ENCODE measurements at regions not wholly inside any gene's neighbourhood (a gene's known extent, or its start where the extent isn't known, plus 50 kb on each side); places are given as distances from the start of the nearest gene placed in this dataset.

- no peak for DNase-seq
Observed at GRCh38 chr1:98278055-98278454, 357.2 kb upstream of the DPYD start.

GRCh38 chr1:98277118-98277517 is 356.3 kb upstream of the DPYD start:
- no peak for DNase-seq

GRCh38 chr1:98276514-98276913 is 355.7 kb upstream of the DPYD start:
- DNase-seq: no peak

- no peak for DNase-seq
Observed at GRCh38 chr1:98268316-98268715, 347.5 kb upstream of the DPYD start.

DNA sequence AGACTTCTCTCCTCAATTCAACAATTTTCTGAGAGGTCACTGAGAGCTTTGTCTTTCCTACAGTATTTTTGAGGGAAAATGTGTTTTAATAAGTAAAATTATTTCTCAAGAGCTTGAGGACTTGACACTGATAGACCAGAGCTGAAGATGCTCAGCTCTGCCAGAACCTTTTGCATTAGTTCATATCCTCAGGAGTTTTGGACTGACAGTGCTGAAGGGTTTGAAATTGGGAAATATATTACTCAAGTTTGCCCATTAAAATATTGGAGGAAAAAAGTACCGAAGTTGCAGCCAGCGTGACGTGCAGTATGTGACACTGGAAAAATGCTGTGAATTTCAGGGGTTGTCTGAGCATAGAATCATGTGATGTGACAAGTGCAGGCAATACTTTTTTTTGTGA is 346.6 kb upstream of the DPYD start:
- DNase-seq: no peak

GRCh38 chr1:98264727-98265126 is 343.9 kb upstream of the DPYD start:
- no peak for DNase-seq

- DNase-seq: no peak
Observed at GRCh38 chr1:98260839-98261238, 340.0 kb upstream of the DPYD start.

GRCh38 chr1:98260412-98260811 is 339.6 kb upstream of the DPYD start:
- DNase-seq: no peak

GRCh38 chr1:98256700-98257099 is 335.9 kb upstream of the DPYD start:
- DNase-seq: no peak

- DNase-seq: no peak
Observed at GRCh38 chr1:98253145-98253544, 332.3 kb upstream of the DPYD start.

- no peak for DNase-seq
Observed at GRCh38 chr1:98251497-98251896, 330.7 kb upstream of the DPYD start.

DNA sequence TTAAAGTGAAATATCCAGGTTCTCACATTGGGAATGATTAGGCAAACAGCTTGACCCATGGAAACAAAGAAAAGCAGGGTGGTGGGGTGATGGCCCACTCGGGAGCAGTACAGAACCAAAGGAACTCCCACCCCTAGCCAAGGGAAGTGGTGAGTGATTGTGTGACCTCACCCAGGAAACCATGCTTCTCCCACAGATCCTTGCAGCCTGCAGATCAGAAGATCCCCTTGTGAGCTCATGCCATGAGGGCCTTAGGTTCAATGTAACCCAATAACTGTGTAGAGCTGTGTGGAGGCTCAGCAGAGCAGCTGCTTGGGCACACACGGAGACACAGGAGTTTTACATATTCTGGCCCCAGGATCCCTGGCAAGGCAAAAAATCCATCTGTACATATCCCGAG is 311.8 kb upstream of the DPYD start:
- no peak for DNase-seq

- DNase-seq: no peak
Observed at GRCh38 chr1:98222706-98223105, 301.9 kb upstream of the DPYD start.

DNA sequence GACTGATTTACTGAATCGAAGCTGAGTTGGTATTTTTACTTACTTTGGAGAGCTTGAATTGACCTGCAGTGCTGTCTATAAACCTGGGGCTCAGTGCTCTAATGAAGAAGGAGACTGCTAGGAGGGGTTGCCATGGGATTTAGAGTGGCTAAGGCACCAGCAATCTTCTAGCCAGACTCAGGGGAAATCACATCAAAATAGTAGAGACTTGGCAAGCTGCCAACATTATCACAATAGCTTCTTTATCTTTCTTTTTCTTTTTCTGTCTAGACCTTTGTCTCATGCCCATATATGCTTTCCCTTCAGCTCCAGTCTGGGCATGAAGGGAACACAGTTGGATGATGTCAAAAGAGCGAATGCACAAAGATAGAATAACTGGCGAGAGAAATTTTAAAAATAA is 301.1 kb upstream of the DPYD start:
- no peak for DNase-seq

DNA sequence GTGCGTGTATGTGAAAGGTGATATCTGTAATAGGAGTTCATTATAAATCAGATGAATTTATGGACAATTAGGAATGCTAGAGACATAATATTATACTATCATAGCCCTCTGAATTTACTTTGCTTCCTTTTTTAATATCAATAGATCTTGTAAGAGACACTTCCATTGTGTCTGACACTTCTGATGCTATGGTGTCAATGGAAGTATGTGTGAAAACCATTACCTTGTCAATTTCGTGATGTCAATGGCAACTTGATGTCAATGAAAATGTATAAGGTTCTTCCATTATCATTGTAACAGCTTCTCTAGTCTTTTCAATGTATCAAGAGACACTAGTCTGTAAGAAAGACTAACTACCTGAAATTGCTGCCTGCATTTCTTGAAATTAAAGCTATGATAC is 296.8 kb upstream of the DPYD start:
- no peak for DNase-seq

DNA sequence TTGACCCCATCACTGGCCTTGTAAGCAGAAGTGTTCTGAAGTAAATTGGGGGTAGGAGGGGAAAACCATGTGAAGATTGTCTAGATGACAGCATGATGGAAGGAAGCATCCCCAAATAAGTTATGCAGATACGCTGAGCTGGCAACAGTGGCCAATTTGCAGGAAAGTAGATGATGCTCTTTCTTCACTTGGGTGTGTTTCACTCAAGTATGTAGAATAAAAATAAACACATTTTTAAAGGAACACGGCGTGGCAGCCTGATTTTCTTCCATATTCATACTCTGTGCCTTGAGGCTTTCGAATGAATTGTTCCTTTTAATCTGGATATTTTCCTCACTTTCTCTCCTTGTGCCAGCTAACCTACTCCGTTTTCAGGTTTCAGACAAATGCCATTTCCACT is 295.5 kb upstream of the DPYD start:
- DNase-seq: no peak

GRCh38 chr1:98211271-98211845 is 290.5 kb upstream of the DPYD start:
- DNase-seq: no peak

- no peak for DNase-seq
Observed at GRCh38 chr1:98210563-98210962, 289.7 kb upstream of the DPYD start.

DNA sequence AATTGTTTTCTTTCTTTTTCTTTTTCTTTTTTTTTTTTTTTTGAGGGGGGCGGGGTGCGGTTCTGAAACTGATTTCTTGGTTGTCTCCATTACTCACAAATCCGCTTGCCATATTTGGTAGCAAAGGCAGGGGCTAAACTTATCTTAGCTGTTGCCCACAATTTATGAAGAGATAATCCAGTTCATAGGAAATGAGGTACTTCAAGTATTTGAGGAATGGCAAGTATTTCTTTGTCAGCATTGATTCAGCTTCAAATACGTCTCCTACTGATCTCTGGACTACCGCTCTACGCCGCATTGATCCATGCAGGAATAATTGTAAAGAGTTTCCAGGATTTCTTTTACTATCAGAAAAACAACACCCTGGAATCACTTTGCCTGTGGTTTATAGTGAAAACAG is 289.2 kb upstream of the DPYD start:
- DNase-seq: no peak

- DNase-seq: no peak
Observed at GRCh38 chr1:98205291-98206017, 284.6 kb upstream of the DPYD start.

DNA sequence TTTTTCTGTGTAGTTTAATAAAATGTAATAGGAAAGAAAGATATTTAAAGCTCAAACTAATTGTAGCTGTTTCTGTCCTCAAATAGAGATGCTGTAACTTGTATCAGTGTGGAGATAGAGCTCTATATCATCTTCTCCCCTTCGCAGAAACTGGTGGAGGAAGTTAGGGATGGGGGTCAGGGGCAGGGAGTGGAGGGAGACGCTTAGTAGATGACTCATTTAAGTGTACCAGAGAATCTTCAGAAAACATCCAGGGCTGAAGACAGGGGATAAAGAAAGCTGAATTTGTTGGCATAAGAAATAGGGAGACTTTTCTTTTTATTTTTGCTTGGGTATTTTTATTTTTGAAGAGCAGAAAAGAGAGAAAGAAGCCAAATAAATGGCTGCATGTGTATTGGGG is 282.6 kb upstream of the DPYD start:
- no peak for DNase-seq

DNA sequence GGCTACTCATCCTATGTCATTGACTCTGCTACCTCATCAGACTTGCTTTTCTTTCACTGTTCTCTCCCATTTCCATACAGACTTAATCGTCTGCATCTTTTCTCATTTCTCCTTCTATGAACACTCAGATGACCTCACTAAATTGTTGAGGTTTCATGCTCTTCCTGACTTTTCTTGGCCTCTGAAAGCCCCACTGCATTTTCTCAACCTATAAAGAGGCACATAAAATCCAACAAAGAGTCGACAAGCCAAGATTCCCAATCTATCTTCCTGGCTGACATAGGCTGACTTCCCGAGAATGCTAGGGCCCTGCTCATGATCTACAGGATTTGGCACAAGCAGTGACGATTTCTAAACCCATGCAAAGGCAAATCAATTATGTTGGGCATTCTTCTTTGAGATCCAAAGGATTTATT is 280.8 kb upstream of the DPYD start:
- no peak for DNase-seq

DNA sequence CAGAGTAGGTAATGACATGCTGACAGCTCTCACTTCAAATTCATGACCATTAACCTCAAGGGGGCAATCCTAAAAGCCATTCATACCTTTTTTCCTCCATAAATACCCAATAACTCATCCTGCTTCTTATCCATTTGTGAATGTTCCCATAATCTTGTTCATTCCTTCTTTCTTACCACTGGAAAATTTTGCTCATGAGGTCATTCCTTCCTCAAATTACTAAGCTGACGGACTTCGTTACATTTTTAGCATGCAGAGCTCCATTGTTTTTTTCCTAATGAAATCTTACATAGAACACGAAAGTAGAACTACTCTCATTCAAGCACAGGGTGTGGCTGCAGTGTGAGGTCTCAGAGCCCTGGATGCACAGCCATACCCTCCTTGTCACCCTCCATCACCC is 276.5 kb upstream of the DPYD start:
- DNase-seq: no peak

- no peak for DNase-seq
Observed at GRCh38 chr1:98196012-98196411, 275.2 kb upstream of the DPYD start.

- no peak for DNase-seq
Observed at GRCh38 chr1:98188774-98189173, 267.9 kb upstream of the DPYD start.
